ENCODE measurements at regions not wholly inside any gene's neighbourhood (a gene's known extent, or its start where the extent isn't known, plus 50 kb on each side); places are given as distances from the start of the nearest gene placed in this dataset.

- DNase-seq: no peak
Observed at GRCh38 chr5:167616043-167616890, 675.2 kb upstream of the WWC1 start.

GRCh38 chr5:167623354-167623753 lies 668.1 kb upstream of the WWC1 start:
- no peak for DNase-seq
- Histone ChIP-seq H3K4me1 (no peaks in the 10 kb centered on the region), H3K9me3 (replicated peaks) (no peaks in the 10 kb centered on the region), H3K27ac (no peak overlapping the region), H3K4me3 (no peak overlapping the region), H3K27me3 (no peaks in the 10 kb centered on the region), H3K36me3 (no peaks in the 10 kb centered on the region)

More at GRCh38 chr5:167616043-167616890, 675.2 kb upstream of the WWC1 start:
- Histone ChIP-seq H3K4me1 (no peaks in the 10 kb centered on the region), H3K27ac (no peak overlapping the region), H3K36me3 (no peaks in the 10 kb centered on the region), H3K27me3 (no peaks in the 10 kb centered on the region; the same call in 1 of the 2 replicates), H3K4me3 (no peak overlapping the region), H3K9me3 (replicated peaks) (no peaks in the 10 kb centered on the region)

GRCh38 chr5:167624053-167624452 lies 667.4 kb upstream of the WWC1 start:
- Histone ChIP-seq H3K27me3 (no peaks in the 10 kb centered on the region), H3K9me3 (replicated peaks) (no peaks in the 10 kb centered on the region), H3K36me3 (no peaks in the 10 kb centered on the region), H3K27ac (no peak overlapping the region), H3K4me3 (no peak overlapping the region), H3K4me1 (no peaks in the 10 kb centered on the region)
- DNase-seq: no peak

- Histone ChIP-seq H3K9me3 (replicated peaks) (no peaks in the 10 kb centered on the region), H3K4me3 (no peak overlapping the region), H3K36me3 (no peaks in the 10 kb centered on the region), H3K27ac (no peak overlapping the region), H3K4me1 (no peaks in the 10 kb centered on the region), H3K27me3 (no peaks in the 10 kb centered on the region)
- DNase-seq: no peak
Observed at GRCh38 chr5:167626341-167627123, 664.9 kb upstream of the WWC1 start.

- Histone ChIP-seq H3K9me3 (replicated peaks) (no peaks in the 10 kb centered on the region), H3K36me3 (no peaks in the 10 kb centered on the region), H3K4me1 (no peaks in the 10 kb centered on the region), H3K27ac (no peak overlapping the region), H3K27me3 (no peaks in the 10 kb centered on the region), H3K4me3 (no peak overlapping the region)
- DNase-seq: no peak
Observed at GRCh38 chr5:167629634-167630033, 661.8 kb upstream of the WWC1 start.

- Histone ChIP-seq H3K27me3 (no peaks in the 10 kb centered on the region), H3K4me3 (no peak overlapping the region), H3K27ac (no peak overlapping the region), H3K9me3 (replicated peaks) (no peaks in the 10 kb centered on the region), H3K4me1 (no peaks in the 10 kb centered on the region), H3K36me3 (no peaks in the 10 kb centered on the region)
- DNase-seq: no peak
Observed at GRCh38 chr5:167631191-167631590, 660.3 kb upstream of the WWC1 start.

GRCh38 chr5:167633114-167633513 lies 658.3 kb upstream of the WWC1 start:
- no peak overlapping the region for H3K4me3 ChIP-seq
- H3K9me3 ChIP-seq (replicated peaks): no peaks in the 10 kb centered on the region
- H3K36me3 ChIP-seq: no peaks in the 10 kb centered on the region
- no peaks in the 10 kb centered on the region for H3K4me1 ChIP-seq
- no peak overlapping the region for H3K27ac ChIP-seq
- DNase-seq: no peak
- H3K27me3 ChIP-seq: no peaks in the 10 kb centered on the region

GRCh38 chr5:167633931-167634341 lies 657.5 kb upstream of the WWC1 start:
- no peak overlapping the region for H3K27ac ChIP-seq
- no peaks in the 10 kb centered on the region for H3K4me1 ChIP-seq
- H3K4me3 ChIP-seq: no peak overlapping the region
- H3K27me3 ChIP-seq: no peaks in the 10 kb centered on the region
- H3K36me3 ChIP-seq: no peaks in the 10 kb centered on the region
- H3K9me3 ChIP-seq (replicated peaks): no peaks in the 10 kb centered on the region
- DNase-seq: no peak

- H3K9me3 ChIP-seq (replicated peaks): no peaks in the 10 kb centered on the region
- H3K27ac ChIP-seq: no peak overlapping the region
- H3K4me3 ChIP-seq: no peak overlapping the region
- no peaks in the 10 kb centered on the region for H3K36me3 ChIP-seq
- no peaks in the 10 kb centered on the region for H3K4me1 ChIP-seq
- DNase-seq: no peak
- H3K27me3 ChIP-seq: no peaks in the 10 kb centered on the region
Observed at GRCh38 chr5:167634432-167634831, 657.0 kb upstream of the WWC1 start.

- H3K27ac ChIP-seq: no peak overlapping the region
Observed at GRCh38 chr5:167638816-167639215, 652.6 kb upstream of the WWC1 start.

GRCh38 chr5:167639273-167639672 lies 652.2 kb upstream of the WWC1 start:
- no peak for DNase-seq
- H3K9me3 ChIP-seq (replicated peaks): no peaks in the 10 kb centered on the region
- no peaks in the 10 kb centered on the region for H3K27me3 ChIP-seq
- H3K4me3 ChIP-seq: no peak overlapping the region
- H3K27ac ChIP-seq: no peak overlapping the region
- no peaks in the 10 kb centered on the region for H3K4me1 ChIP-seq
- H3K36me3 ChIP-seq: no peaks in the 10 kb centered on the region

More at GRCh38 chr5:167638816-167639215, 652.6 kb upstream of the WWC1 start:
- no peaks in the 10 kb centered on the region for H3K27me3 ChIP-seq
- no peak for DNase-seq
- no peaks in the 10 kb centered on the region for H3K9me3 ChIP-seq (replicated peaks)
- no peaks in the 10 kb centered on the region for H3K4me1 ChIP-seq
- H3K4me3 ChIP-seq: no peak overlapping the region
- no peaks in the 10 kb centered on the region for H3K36me3 ChIP-seq

GRCh38 chr5:167639766-167640165 lies 651.7 kb upstream of the WWC1 start:
- Histone ChIP-seq H3K4me3 (no peak overlapping the region), H3K27ac (no peak overlapping the region), H3K4me1 (no peaks in the 10 kb centered on the region), H3K27me3 (no peaks in the 10 kb centered on the region), H3K9me3 (replicated peaks) (no peaks in the 10 kb centered on the region), H3K36me3 (no peaks in the 10 kb centered on the region)
- no peak for DNase-seq

- H3K27me3 ChIP-seq: no peaks in the 10 kb centered on the region
- H3K4me3 ChIP-seq: no peak overlapping the region
- H3K27ac ChIP-seq: no peak overlapping the region
- no peak for DNase-seq
- no peaks in the 10 kb centered on the region for H3K4me1 ChIP-seq
- H3K36me3 ChIP-seq: no peaks in the 10 kb centered on the region
- H3K9me3 ChIP-seq (replicated peaks): no peaks in the 10 kb centered on the region
Observed at GRCh38 chr5:167642181-167642580, 649.3 kb upstream of the WWC1 start.

- H3K4me3 ChIP-seq: no peak overlapping the region
- H3K9me3 ChIP-seq (replicated peaks): no peaks in the 10 kb centered on the region
- H3K27ac ChIP-seq: no peak overlapping the region
- no peaks in the 10 kb centered on the region for H3K27me3 ChIP-seq
- H3K4me1 ChIP-seq: no peaks in the 10 kb centered on the region
- no peaks in the 10 kb centered on the region for H3K36me3 ChIP-seq
- peak in 1 of 2 experiments; percentile 2 for DNase-seq
Observed at GRCh38 chr5:167642779-167643517, 648.5 kb upstream of the WWC1 start.
